Osteoblast (primary cell): ENCODE measurements at regions not wholly inside any gene's neighbourhood (a gene's known extent, or its start where the extent isn't known, plus 50 kb on each side); places are given as distances from the start of the nearest gene placed in this dataset.

Experiments
- DNase-seq: peaks from one replicate; pipeline ENCODE4 v3.0.0; 2011; ENCODE audit warnings: low spot score, mixed read lengths; ENCODE audit not compliant: insufficient read length; ENCODE audit errors: missing footprints
- H2AFZ ChIP-seq: 2 replicates; pipeline ENCODE4 v1.6.0; 2011; ENCODE audit warnings: mild to moderate bottlenecking, low read length
- H3K27ac ChIP-seq: 2 replicates; pipeline ENCODE4 v1.5.1; 2011; ENCODE audit warnings: mild to moderate bottlenecking, low read depth, low read length, moderate library complexity
- H3K27me3 ChIP-seq: 2 replicates; pipeline ENCODE4 v1.6.0; 2012; ENCODE audit warnings: mild to moderate bottlenecking, control low read depth, inconsistent platforms, low read length, moderate library complexity; ENCODE audit not compliant: insufficient read depth
- H3K36me3 ChIP-seq: 2 replicates; pipeline ENCODE4 v1.5.1; 2011; ENCODE audit warnings: mild to moderate bottlenecking, low read length, control low read depth, moderate library complexity; ENCODE audit not compliant: insufficient read depth
- H3K4me1 ChIP-seq: 2 replicates; pipeline ENCODE4 v1.5.1; 2011; ENCODE audit warnings: mild to moderate bottlenecking, low read length, control low read depth, moderate library complexity; ENCODE audit not compliant: insufficient read depth
- H3K4me2 ChIP-seq: 2 replicates; pipeline ENCODE4 v1.6.0; 2011; ENCODE audit warnings: mild to moderate bottlenecking, low read length; ENCODE audit not compliant: insufficient read depth
- H3K4me3 ChIP-seq: fragments of 200-600 bp; sonication (generic); 3 replicates; pipeline ENCODE4 v1.5.1; 2012; ENCODE audit warnings: mild to moderate bottlenecking, low read length, inconsistent platforms; ENCODE audit not compliant: insufficient read depth
- H3K79me2 ChIP-seq: 2 replicates; pipeline ENCODE4 v1.6.0; 2012; ENCODE audit warnings: mild to moderate bottlenecking, low read length, control low read depth, inconsistent platforms; ENCODE audit not compliant: insufficient read depth
- H3K9me3 ChIP-seq: 2 replicates; pipeline ENCODE4 v1.5.1; 2011; ENCODE audit warnings: low read depth, low read length, control low read depth
- H4K20me1 ChIP-seq: 2 replicates; pipeline ENCODE4 v1.6.0; 2012; ENCODE audit warnings: mild to moderate bottlenecking, low read length, control low read depth; ENCODE audit not compliant: insufficient read depth
- TF ChIP-seq, protein P1 (sequence below): IDR thresholded peaks from 2 replicates; pipeline ENCODE4 v1.5.1; 2011; ENCODE audit warnings: mild to moderate bottlenecking, low read depth, low read length, moderate library complexity; ENCODE audit errors: extremely low read depth

DNA sequence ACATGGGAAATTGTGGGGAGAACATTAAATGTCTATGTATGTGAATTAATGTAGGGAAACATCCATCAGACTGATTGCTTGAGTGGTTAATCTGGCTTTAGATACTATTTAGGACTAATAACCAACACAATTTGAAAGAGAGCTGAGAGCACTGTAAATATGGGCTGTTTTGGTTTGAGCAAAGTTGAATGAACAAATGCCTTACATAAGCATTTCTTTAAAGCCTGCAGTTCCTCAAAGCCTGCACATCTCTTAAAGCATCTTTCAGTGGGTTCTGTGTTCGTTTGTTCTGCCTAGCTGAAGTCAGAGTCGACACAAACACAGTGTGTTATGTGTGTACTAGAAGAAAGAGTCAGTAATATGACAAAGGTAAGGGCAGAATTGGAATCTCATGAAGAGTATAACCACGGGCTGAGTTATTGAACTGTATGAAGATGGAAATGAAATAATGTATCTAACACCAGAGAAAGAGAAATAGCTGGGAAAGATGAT lies 350.0 kb downstream of the SIPA1L2 start:
- no peaks in the 10 kb centered on the region for H3K79me2 ChIP-seq
- TF ChIP-seq, protein P1, sequence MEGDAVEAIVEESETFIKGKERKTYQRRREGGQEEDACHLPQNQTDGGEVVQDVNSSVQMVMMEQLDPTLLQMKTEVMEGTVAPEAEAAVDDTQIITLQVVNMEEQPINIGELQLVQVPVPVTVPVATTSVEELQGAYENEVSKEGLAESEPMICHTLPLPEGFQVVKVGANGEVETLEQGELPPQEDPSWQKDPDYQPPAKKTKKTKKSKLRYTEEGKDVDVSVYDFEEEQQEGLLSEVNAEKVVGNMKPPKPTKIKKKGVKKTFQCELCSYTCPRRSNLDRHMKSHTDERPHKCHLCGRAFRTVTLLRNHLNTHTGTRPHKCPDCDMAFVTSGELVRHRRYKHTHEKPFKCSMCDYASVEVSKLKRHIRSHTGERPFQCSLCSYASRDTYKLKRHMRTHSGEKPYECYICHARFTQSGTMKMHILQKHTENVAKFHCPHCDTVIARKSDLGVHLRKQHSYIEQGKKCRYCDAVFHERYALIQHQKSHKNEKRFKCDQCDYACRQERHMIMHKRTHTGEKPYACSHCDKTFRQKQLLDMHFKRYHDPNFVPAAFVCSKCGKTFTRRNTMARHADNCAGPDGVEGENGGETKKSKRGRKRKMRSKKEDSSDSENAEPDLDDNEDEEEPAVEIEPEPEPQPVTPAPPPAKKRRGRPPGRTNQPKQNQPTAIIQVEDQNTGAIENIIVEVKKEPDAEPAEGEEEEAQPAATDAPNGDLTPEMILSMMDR, result no peak
- H3K9me3 ChIP-seq, result no peaks in the 10 kb centered on the region
- no peak overlapping the region for H2AFZ ChIP-seq
- DNase-seq, result no peak
- H3K4me2 ChIP-seq, result no peak overlapping the region
- H3K4me1 ChIP-seq, result no peaks in the 10 kb centered on the region
- no peaks in the 10 kb centered on the region for H3K36me3 ChIP-seq
- no peaks in the 10 kb centered on the region for H4K20me1 ChIP-seq
- no peak overlapping the region for H3K4me3 ChIP-seq
- no peaks in the 10 kb centered on the region for H3K27me3 ChIP-seq
- H3K27ac ChIP-seq, result no peak overlapping the region

DNA sequence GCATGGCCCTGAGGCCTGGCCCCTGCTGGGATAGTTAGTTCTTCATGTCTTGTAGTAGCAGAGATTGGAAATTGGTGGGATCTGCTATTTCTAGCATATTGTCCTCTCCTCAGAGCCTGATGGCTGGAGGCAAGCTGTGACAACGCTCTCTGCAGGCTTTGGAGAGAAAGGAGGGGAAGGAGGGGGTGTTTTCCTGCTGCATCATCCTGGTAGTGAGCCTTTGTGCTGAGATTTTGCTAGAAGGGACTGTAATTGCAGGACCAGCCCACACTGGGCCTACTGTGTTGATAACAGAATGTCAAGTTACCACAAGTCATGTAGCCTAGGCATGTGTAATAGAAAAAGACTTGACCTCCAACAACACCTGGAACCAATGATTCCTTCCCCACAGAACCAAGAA lies 351.0 kb downstream of the SIPA1L2 start:
- no peaks in the 10 kb centered on the region for H3K4me1 ChIP-seq
- H2AFZ ChIP-seq, result no peak overlapping the region
- no peak overlapping the region for H3K4me3 ChIP-seq
- H4K20me1 ChIP-seq, result no peaks in the 10 kb centered on the region
- no peak overlapping the region for H3K4me2 ChIP-seq
- TF ChIP-seq, protein P1, result no peak
- H3K27me3 ChIP-seq, result no peaks in the 10 kb centered on the region
- DNase-seq, result no peak
- H3K36me3 ChIP-seq, result no peaks in the 10 kb centered on the region
- H3K27ac ChIP-seq, result no peak overlapping the region
- H3K79me2 ChIP-seq, result no peaks in the 10 kb centered on the region
- H3K9me3 ChIP-seq, result no peaks in the 10 kb centered on the region

DNA sequence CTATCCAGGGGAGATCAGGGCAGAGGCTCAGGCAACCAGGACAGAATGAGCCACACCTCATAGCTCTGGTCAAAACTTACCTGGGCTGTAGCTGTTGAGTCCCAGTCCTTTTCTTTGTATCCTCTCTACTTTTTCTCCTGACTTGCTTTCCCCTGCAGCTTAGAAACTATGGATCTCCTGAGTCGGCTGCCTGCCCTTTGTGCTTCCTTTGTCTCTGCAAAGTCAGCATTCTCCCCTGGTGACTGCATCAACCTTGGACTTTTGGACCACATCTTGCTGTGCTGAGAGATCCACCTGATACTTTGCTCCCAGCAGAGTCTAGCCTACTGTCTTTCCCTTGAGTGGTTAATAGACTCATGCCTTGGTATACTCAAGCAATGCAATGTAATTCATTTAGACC lies 353.3 kb downstream of the SIPA1L2 start:
- DNase-seq, result no peak
- Histone ChIP-seq H3K27me3 (no peaks in the 10 kb centered on the region), H3K4me1 (no peaks in the 10 kb centered on the region), H3K9me3 (no peaks in the 10 kb centered on the region), H4K20me1 (no peaks in the 10 kb centered on the region), H3K36me3 (no peaks in the 10 kb centered on the region), H3K4me3 (no peak overlapping the region), H2AFZ (no peak overlapping the region), H3K4me2 (no peak overlapping the region), H3K27ac (no peak overlapping the region), H3K79me2 (no peaks in the 10 kb centered on the region)
- TF ChIP-seq, protein P1, result no peak

DNA sequence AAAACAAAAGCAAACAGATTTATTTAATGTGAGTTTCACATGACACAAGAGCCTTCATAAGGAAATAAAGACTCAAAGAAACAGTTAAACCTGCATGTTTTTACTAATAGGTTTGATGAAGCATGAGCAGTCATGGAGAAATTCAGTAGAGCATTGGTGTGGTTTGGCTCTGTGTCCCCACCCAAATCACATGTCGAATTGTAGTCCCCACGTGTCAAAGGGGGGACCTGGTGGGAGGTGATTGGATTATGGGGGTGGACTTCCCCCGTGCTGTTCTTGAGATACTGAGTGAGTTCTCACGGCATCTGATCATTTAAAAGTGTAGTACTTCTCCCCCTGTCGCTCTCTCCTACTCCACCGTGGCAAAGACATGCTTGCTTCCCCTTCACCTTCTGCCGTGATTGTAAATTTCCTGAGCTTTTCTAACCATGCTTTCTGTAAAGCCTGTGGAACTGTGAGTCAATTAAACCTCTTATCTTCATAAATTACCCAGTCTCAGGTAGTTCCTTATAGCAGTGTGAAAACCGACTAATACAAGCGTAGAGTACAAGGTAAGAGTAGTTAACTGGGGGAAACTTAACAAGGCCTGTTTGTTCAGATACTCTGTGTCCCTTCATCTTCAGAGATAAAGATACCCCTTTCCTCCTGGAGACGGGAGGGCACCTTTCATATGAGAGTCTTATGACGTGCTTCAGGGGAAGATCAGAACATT lies 354.8 kb downstream of the SIPA1L2 start:
- Histone ChIP-seq H3K36me3 (no peaks in the 10 kb centered on the region), H3K27ac (no peak overlapping the region), H4K20me1 (no peaks in the 10 kb centered on the region), H3K4me2 (no peak overlapping the region), H3K9me3 (no peaks in the 10 kb centered on the region), H3K27me3 (no peaks in the 10 kb centered on the region), H3K79me2 (no peaks in the 10 kb centered on the region), H3K4me3 (no peak overlapping the region), H2AFZ (no peak overlapping the region), H3K4me1 (no peaks in the 10 kb centered on the region)
- TF ChIP-seq, protein P1, result no peak
- no peak for DNase-seq
